Fibroblast of skin of abdomen (primary cell): ENCODE measurements at regions not wholly inside any gene's neighbourhood (a gene's known extent, or its start where the extent isn't known, plus 50 kb on each side); places are given as distances from the start of the nearest gene placed in this dataset.
A peak's percentile ranks its signal among the peaks of the same experiment; 100 is the strongest.
"Not testable (repeated sequence)": the region's sequence is repeated elsewhere in the genome, so short reads cannot be mapped to it uniquely, and the experiment has no call there.

Experiments
- DNase-seq: peaks from one replicate; pipeline ENCODE4 v3.0.0-alpha.2; 2013

GRCh38 chr1:58183286-58183685 lies 363.2 kb downstream of the OMA1 start:
- no peak for DNase-seq

GRCh38 chr1:58180537-58180936 lies 366.0 kb downstream of the OMA1 start:
- DNase-seq = no peak

- not testable (repeated sequence) for DNase-seq
Observed at GRCh38 chr1:58169160-58169559, 377.4 kb downstream of the OMA1 start.

GRCh38 chr1:58167131-58167530 lies 379.4 kb downstream of the OMA1 start:
- DNase-seq = not testable (repeated sequence)

GRCh38 chr1:58166417-58166816 lies 380.1 kb downstream of the OMA1 start:
- no peak for DNase-seq

GRCh38 chr1:58165073-58165472 lies 381.5 kb downstream of the OMA1 start:
- peak; percentile 2 for DNase-seq

GRCh38 chr1:58162952-58163550 lies 383.5 kb downstream of the OMA1 start:
- peak; percentile 70 for DNase-seq

DNA sequence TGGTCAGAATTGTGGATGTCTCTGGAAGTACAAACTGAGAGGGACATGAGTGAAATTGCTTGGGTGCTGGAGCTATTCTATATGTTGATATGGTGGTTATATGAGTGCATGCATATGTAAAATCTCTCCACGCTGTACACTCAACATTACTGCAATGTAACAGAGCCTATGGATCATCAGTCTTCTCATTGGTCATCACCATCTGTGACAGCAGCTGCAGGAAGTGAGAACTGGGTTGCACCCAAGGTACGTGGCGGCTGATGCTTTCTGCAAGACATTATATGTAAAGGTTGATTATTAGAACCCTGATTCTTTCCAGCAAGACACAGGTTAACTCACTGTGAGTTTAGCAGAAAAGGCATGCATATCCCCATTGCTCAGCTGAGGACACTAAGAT lies 387.1 kb downstream of the OMA1 start:
- DNase-seq = no peak

GRCh38 chr1:58158506-58159433 lies 387.8 kb downstream of the OMA1 start:
- no peak for DNase-seq

- DNase-seq = no peak
Observed at GRCh38 chr1:58158016-58158415, 388.5 kb downstream of the OMA1 start.

DNA sequence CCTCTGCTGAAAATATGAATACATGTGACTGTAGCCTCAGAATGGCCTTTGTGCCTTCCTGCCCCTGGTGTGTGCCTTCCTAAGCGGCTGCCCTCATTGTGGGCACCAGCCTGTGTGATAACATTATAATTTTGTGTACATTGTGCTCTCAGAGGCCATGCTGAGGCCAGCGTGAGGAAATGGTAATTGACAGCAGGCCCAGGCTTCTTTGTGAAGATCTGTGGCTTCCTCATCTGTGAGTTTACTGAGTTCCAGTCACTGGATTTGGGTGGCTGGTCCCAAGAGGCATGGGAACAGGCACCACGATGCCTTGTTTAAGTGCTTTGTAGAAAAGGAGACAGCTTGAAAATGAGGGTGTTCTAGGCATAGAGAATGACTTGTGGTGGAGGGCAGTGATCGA lies 389.3 kb downstream of the OMA1 start:
- DNase-seq = no peak

GRCh38 chr1:58156831-58157230 lies 389.7 kb downstream of the OMA1 start:
- no peak for DNase-seq

DNA sequence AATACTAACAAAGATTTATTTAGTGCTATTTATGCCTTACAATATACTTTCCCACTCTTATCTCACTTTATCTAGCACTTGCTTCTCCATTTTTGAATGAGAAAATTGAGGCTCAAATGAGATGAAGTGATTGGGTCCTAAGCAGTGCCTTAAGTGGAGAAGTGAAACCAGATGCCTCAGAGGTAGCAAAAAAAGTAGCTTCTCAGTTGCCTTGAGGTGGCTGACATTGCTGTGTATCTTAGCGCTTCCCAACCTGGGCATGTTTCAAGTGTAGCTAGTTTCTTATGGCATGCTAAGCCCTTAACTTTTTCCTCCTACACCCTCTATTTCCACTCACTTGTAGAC lies 390.4 kb downstream of the OMA1 start:
- no peak for DNase-seq

DNA sequence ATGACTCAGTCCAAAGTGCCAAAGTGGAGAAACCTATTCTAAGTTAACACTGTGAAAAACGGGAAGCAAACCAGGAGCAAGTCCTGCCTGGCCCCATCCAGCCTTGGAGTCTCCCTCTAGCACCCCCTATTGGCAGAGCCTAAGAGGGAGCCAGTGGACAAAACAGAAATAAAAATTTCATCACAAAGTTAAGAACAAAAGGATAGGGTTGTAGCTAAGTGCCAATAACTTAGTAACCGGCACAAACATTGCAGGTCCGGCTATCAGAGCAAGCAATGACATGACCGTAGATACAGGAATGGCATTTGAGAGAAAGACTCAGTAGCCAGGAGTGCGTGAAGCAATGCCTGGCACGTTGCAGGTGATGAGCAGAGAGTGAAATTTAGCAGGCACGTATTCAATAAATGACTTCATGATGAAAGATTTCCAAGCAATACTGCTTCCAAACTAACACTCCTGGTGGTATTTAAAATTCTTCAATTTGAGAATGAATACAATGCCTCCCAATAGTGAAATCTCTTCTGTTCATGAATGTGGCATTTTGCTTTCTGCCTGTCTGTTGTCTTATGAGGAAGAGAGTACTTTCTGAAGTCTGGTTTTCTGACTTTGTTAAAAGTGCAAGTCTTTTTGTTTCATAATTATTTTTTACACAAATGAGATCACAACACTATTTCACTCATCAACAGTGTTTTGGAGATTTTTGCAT lies 391.0 kb downstream of the OMA1 start:
- peak; percentile 8 for DNase-seq

DNA sequence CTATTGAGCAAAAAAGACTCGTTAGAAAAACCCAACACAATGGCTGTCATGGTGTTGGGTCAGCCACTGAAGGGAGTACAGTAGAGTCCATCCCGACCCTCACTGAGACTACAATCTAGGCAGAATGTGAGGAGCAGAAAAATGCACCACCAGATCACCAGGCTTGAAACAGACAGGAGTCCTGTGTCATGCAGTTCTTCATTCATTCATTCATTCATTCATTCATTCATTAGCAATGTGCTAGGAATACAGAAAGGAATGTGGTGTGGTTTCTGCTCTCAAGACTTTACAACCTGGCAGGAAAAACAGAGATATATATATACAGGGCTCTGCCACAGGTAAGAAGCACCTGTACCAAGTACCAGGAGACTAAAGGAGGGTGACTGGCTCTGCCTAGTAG lies 392.3 kb downstream of the OMA1 start:
- DNase-seq = no peak

- DNase-seq = no peak
Observed at GRCh38 chr1:58152697-58153096, 393.8 kb downstream of the OMA1 start.

DNA sequence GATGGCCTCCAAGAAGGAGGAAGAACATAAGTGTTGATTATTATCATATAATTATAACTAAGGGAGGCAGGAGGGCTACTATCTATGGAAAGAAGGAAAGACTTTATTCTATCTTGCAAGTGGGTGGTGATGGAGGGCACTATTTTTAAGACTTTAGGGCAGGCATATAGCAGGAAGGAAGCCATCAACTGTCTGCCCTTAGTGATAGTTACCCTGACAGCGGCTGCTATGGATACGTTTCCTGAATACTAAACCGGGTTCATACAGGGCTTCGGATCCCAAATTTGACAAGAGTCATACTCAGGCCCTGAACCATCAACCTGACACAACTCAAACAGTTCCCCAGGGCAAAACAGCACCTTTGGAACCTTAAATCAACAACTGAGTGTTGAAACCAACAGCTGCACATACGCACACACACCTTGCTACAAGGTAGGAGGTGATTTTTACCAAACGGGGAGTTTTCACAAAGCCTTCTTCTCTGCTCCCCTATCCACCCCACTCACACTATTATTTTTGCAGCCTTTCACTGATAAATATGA lies 397.2 kb downstream of the OMA1 start:
- DNase-seq = no peak

GRCh38 chr1:58144698-58145270 lies 401.7 kb downstream of the OMA1 start:
- no peak for DNase-seq

DNA sequence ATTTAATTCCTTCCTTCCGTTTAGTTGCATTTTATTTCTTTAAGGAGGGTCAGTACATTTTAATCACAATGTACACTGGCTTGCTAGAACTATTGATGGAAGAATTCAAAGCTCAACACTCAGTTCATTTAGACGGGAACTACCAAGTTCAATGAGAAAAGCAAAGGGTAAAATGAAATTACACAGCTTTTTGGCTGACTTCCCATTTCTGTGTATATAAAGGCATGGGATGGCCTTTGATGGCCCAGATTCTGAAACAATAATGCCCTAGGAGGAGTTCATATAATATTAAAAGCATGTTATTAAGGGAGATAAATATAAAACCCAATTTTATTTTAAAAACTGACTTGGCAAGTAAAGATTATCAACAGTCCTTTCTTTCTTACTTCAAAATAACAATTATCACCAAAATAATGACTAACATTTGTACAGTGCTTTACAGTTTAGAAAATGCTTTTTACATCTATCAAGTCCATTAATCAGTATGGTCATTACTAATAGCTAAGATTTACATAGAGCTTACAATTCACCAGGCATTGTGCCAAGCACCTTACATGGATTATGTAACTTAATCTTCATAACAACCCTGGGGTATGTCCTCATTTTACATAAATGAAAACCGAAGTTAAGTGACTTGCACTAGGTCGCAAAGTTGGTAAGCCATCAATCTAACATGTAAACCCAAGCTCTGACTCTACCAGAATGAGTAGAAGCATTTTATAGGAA lies 402.4 kb downstream of the OMA1 start:
- DNase-seq = no peak

GRCh38 chr1:58136387-58136786 lies 410.1 kb downstream of the OMA1 start:
- DNase-seq = no peak

- no peak for DNase-seq
Observed at GRCh38 chr1:58135821-58136321, 410.7 kb downstream of the OMA1 start.

- no peak for DNase-seq
Observed at GRCh38 chr1:58133562-58133961, 413.0 kb downstream of the OMA1 start.
